Esophagus squamous epithelium (tissue), 5 donors: ENCODE measurements at regions not wholly inside any gene's neighbourhood (a gene's known extent, or its start where the extent isn't known, plus 50 kb on each side); places are given as distances from the start of the nearest gene placed in this dataset.

ENCODE experiments used
- DNase-seq: peaks from one replicate; lab custom pipeline; 2025; lab: John Stamatoyannopoulos, UW
- H3K27ac ChIP-seq, 4 donors: fragments of 200-600 bp; sonication (generic); one replicate each; pipeline ENCODE4 v1.5.1; 2016 to 2019; ENCODE audit warnings: mild to moderate bottlenecking in 1 of 4
- H3K27me3 ChIP-seq, 4 donors: fragments of 200-600 bp; sonication (generic); 1 replicate in 3 of 4; 2 replicates in 1 of 4; pipeline versions ENCODE4 v1.5.1 to v1.6.0; 2017 to 2021; ENCODE audit warnings: antibody characterized with exemption in 1 of 4
- H3K36me3 ChIP-seq, 3 donors: fragments of 200-600 bp; sonication (generic); one replicate each; pipeline ENCODE4 v1.5.1; 2016 to 2019
- H3K4me1 ChIP-seq, 3 donors: fragments of 200-600 bp; sonication (generic); one replicate each; pipeline ENCODE4 v1.5.1; 2017 to 2019
- H3K4me3 ChIP-seq, 4 donors: fragments of 200-600 bp; sonication (generic); 1 replicate in 3 of 4; 2 replicates in 1 of 4; pipeline ENCODE4 v1.5.1; 2016 to 2019; ENCODE audit warnings: mild to moderate bottlenecking in 2 of 4, moderate library complexity in 1 of 4
- H3K9me3 ChIP-seq, 3 donors: fragments of 200-600 bp; sonication (generic); one replicate each; pipeline ENCODE4 v1.5.1; 2016 to 2019
- CTCF ChIP-seq, 6 experiments: fragments of 450-650 bp in 4 of 6; fragments of 200-600 bp in 2 of 6; sonication (generic) in 2 of 6; IDR thresholded peaks; one replicate each; pipeline ENCODE4 v1.5.1; 2016 to 2019; ENCODE audit warnings: antibody characterized with exemption in 6 of 6, mild to moderate bottlenecking in 4 of 6, moderate library complexity in 4 of 6
- POLR2A ChIP-seq, 4 donors: fragments of 450-650 bp; IDR thresholded peaks; one replicate each; pipeline ENCODE4 v1.6.1; 2017; ENCODE audit warnings: antibody characterized with exemption in 4 of 4, mild to moderate bottlenecking in 4 of 4, moderate library complexity in 3 of 4
- WGBS, 2 donors: methylation state at CpG; one replicate each; pipeline ENCODE4 v1.1.5; 2018; 5-methylcytosine and 5-hydroxymethylcytosine counted together
- intact Hi-C: fragments of 100-400 bp; cut with DNase I; formaldehyde crosslinking; loops from one replicate; pipeline ENCODE4 v1.15.0; 2022
- donor health status: DM: yes; HTN: yes; CAD: no.

DNA sequence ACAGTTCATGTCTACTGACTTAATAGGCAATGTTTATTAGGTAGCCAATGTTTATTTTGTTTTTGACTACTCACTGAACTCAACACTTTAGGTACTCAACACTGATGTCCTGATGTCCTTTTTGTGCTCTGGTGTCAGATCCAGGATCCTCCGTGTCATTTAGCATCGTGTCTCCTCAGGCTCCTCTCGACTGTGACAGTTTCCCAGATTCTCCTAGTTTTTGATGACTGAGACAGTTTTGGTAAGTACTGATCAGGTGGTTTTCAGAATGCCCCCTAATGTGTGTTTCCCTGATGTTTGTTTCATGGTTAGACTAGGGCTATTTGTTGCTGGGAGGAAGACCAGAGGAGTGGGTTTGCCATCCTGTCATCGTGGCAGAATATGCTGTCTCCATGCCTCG is 719.7 kb upstream of the SOX11 start:
- Histone ChIP-seq H3K27me3 (no peaks in the 10 kb centered on the region), H3K27ac (no peak overlapping the region), H3K4me3 (no peak overlapping the region), H3K4me1 (no peaks in the 10 kb centered on the region), H3K36me3 (no peaks in the 10 kb centered on the region), H3K9me3 (no peaks in the 10 kb centered on the region)
- WGBS, 2 donors = 79 to 83% methylated on average over 5 of the region's 5 CpGs
- TF ChIP-seq POLR2A (IDR thresholded peaks at IDR 0.05) (no peak), CTCF (IDR thresholded peaks at IDR 0.05) (no peak)
- no peak for DNase-seq
- intact Hi-C loops = no loop called here

DNA sequence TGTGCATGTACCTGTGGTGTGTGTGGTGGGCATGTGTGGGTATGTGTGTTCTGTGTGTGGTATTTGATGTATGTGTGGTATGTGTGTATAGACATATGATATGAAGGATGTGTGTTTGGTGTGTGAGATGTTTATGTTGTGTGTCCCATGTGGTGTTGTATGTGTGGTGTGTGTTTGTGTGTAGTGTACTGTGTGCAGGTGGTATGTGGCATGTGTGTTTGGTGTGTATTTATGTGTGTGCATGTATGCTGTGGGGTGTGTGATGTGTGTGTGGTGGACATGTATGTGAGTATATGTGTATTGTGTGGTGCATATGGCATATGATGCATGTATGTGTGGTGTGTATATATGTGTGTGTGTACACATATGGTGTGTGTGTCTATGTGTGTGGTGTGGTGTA is 718.8 kb upstream of the SOX11 start:
- TF ChIP-seq POLR2A (IDR thresholded peaks at IDR 0.05) (no peak), CTCF (IDR thresholded peaks at IDR 0.05) (no peak)
- Histone ChIP-seq H3K4me3 (no peak overlapping the region), H3K36me3 (no peaks in the 10 kb centered on the region), H3K27ac (no peak overlapping the region), H3K27me3 (no peaks in the 10 kb centered on the region), H3K4me1 (no peaks in the 10 kb centered on the region), H3K9me3 (no peaks in the 10 kb centered on the region)
- intact Hi-C loops = no loop called here
- no peak for DNase-seq

DNA sequence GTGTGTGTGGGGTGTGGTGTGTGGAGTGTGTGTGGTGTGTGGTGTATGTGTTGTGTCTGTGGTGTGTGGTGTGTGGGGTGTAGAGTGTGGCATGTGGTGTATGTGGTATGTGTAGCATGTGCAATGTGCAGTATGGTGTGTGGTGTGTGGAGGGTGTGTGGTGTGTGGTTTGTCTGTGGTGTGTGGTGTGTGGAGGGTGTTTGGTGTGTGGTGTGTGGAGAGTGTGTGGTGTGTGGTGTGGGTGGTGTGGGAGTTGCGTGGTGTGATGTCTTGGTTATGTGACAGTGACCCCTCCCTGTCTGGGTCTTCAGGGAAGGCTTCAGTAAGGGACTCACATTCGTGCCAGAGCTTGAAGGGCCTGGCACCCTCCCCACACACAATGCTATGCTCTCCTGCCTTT is 718.2 kb upstream of the SOX11 start:
- TF ChIP-seq POLR2A (IDR thresholded peaks at IDR 0.05) (no peak), CTCF (IDR thresholded peaks at IDR 0.05) (no peak)
- WGBS, 2 donors = 50 to 71% methylated on average over 1 of the region's 2 CpGs
- Histone ChIP-seq H3K4me1 (no peaks in the 10 kb centered on the region), H3K36me3 (no peaks in the 10 kb centered on the region), H3K9me3 (no peaks in the 10 kb centered on the region), H3K27me3 (no peaks in the 10 kb centered on the region), H3K27ac (no peak overlapping the region), H3K4me3 (no peak overlapping the region)
- intact Hi-C loops = no loop called here
- no peak for DNase-seq

DNA sequence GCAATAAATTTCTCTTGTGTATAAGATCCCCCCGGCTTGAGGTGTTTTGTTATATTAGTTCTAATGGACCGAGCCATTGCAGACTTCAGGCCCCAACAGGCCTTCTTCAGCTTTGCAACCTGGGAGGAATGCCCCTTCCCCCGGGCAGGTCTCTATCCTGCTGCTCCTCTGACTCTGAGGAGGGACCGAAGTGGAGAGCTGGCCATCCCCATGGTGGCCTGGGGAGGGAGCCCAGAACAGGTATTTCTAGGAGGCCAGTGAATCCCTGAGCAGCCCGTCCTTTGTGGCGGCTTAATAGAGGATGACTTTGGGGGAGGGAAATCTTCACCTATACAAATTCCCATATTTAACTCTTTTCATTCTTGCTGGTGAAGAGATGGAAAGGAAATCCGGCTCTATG is 715.8 kb upstream of the SOX11 start:
- no peaks in the 10 kb centered on the region for H3K9me3 ChIP-seq
- intact Hi-C loops = no loop called here
- no peak overlapping the region for H3K4me3 ChIP-seq
- TF ChIP-seq CTCF (IDR thresholded peaks at IDR 0.05) (no peak), POLR2A (IDR thresholded peaks at IDR 0.05) (no peak)
- H3K36me3 ChIP-seq = no peaks in the 10 kb centered on the region
- H3K27ac ChIP-seq = no peak overlapping the region
- no peak for DNase-seq
- no peaks in the 10 kb centered on the region for H3K27me3 ChIP-seq
- WGBS, 2 donors = 85 to 86% methylated on average over 3 to 5 of the region's 7 CpGs
- H3K4me1 ChIP-seq = no peaks in the 10 kb centered on the region

DNA sequence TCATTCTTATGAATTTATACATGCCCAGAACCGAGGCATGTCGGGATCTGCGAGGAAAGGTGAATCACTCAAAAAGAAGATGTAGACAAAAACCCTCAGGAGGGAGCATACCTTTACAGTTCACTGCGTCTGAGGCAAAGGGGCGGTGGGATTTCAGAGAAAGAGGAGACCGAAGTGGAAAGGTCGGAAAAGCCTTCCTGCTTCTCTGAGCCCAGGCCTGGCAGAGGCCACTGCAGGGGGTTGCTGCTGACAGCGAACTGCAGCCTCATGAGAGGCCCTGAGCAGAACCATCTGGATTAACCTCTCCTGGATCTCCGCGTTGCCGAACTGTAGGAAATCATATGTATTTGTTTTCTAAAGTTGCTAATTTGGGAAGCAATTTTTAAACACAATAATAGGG is 713.1 kb upstream of the SOX11 start:
- Histone ChIP-seq H3K4me3 (no peak overlapping the region), H3K27ac (no peak overlapping the region), H3K36me3 (no peaks in the 10 kb centered on the region), H3K4me1 (no peaks in the 10 kb centered on the region), H3K9me3 (no peaks in the 10 kb centered on the region), H3K27me3 (no peaks in the 10 kb centered on the region)
- TF ChIP-seq POLR2A (IDR thresholded peaks at IDR 0.05) (no peak), CTCF (IDR thresholded peaks at IDR 0.05) (no peak)
- intact Hi-C loops = no loop called here
- 46 to 53% methylated on average over 11 of the region's 11 CpGs for WGBS, 2 donors
- no peak for DNase-seq
